NCI-H2081 treated with DMSO at 0.1 percent for 48 hours (cell line): ENCODE measurements at regions not wholly inside any gene's neighbourhood (a gene's known extent, or its start where the extent isn't known, plus 50 kb on each side); places are given as distances from the start of the nearest gene placed in this dataset.

Experiments used
- DNase-seq: peaks from one replicate; lab custom pipeline; 2025; lab: John Stamatoyannopoulos, UW

DNA sequence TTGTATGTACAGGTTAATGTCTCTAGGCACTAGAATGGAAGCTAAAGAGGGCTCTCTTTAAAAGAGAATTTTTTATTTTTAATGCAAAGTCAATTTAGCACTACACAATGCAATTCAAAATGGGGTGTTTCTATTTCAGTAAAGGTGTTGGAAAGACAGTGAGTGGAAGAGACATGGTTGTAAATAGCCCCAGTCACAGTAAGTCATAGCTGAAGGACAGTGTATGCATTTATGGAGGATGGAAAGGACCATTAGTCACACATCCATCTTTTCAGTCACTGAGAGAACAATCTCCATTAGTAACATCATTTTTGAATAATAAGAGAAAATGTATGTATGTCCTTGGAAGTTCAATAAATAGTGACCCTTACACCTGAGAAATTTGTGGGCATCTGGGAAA is 148.0 kb downstream of the PDHA2 start:
- no peak for DNase-seq

DNA sequence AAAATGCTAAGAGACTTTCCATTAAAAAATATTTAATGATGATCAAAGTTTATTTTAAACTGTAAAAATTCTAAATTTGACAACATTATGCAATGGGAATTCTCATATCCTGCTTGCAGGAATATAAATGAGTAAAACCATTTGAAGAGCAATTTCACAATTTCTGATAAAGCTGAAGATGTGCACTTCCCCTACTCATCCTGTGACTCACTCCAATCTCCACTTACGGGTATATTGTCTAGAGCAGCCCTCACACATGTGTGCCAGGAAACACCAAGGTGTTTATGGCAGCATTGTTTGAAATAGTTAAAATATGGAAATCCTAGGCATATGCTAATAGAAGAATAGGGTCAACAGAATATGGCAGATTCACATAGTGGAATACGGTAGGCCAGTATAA is 158.4 kb downstream of the PDHA2 start:
- DNase-seq = no peak

GRCh38 chr4:96003951-96004740 is 164.3 kb downstream of the PDHA2 start:
- no peak for DNase-seq

- no peak for DNase-seq
Observed at GRCh38 chr4:96009427-96010119, 169.7 kb downstream of the PDHA2 start.

DNA sequence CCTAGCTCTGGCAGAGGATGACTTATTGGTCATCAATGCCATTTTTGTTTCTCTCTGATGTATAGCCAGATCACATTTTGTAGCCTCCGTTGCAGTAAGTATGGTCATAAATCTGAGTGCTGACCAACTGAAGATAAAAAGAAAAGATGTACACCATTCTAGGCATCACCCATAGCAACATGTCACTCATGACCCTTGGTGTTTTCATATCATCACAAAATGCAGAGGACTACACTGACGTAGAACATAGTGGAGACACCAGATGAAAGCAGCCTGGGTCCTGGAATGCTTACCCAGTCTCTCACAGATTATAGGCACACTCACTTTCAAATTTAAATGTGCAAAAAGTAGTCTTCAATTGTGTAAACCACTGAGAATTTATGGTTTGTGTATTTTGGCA is 172.8 kb downstream of the PDHA2 start:
- DNase-seq = no peak

DNA sequence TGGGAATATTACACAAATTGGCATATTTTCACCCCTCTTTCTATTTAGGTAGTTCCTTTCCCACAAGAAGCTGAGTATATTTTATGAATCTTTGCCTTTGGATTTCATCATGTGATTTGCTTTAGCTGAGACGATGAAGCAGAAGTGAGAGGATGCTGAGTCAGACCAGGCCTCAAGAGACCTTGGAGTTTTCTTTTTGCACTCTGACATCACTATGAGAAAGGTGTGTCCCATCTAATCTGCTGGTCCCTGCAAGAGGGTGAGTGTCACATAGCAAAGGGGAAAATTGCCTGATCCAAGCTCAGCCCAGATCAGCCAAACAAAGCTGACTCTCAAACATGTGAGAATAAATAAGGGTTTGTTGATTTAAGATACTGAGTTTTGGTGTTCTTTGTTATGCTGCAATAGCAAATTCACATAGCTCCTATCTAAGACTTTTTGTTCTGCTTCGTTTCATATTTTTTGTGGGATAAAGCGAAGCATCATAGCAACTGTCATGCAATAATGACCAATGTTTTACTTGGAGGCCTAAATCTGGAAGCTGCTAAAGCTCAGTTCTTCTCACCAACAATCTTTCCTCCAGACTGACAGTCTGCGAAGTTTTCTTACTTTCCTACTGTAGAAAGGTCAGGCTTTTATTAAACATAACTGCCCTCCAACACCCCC is 176.9 kb downstream of the PDHA2 start:
- DNase-seq = no peak

GRCh38 chr4:96025011-96025410 is 185.1 kb downstream of the PDHA2 start:
- DNase-seq = no peak

- no peak for DNase-seq
Observed at GRCh38 chr4:96035727-96036126, 195.8 kb downstream of the PDHA2 start.

DNA sequence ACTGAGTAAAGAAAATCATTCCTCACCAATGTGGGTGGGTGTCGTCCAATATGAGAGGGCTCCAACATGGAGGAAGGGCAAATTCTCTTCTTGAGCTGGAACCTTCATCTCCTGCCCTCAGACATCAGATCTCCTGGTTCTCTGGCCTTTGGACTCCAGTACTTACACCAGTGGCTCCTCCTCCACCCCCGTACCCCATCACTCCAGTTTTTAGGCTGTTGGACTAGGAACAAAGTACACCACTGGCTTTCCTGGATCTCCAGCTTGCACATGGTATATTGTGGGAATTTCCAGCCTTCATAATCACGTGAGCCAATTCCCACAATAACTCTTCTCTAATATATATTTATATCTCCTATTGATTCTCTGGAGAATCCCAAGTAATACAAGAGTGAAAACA is 196.9 kb downstream of the PDHA2 start:
- no peak for DNase-seq

DNA sequence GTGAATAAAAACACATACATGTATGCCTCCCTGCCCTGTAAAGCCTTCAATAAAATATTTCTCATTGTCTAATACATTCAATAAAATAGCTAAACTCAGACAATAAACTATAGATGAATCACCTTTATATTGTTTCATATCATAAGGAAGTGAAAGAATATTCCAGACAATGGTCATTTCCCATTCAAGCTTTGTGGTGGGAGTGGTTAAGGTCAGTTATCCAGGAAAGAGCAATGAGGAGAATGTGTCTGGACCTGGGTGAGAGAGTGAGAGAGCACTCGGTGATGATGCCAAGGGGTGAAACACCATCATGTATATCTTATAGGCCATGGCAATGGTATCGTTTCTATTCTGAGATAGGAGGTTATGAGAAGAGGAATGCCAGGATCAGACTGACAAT is 197.8 kb downstream of the PDHA2 start:
- no peak for DNase-seq

DNA sequence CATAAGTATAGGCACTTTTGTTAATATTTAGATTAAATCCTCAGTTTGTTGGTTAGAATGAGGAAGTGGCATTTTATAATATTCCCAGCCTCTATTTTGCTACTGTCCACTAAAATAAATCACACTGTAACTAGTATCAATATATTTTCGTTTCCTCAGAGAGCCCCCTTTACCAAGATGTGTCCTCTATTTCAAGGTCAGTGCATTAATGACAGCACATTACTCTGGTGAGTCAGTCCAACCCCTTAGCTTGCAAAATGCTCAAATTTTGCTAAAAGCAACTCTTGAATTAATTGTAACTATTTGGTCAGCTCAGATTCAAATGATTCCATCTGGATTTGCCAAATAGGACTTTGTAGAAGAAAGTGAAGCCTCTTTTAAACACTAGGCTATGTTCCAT is 199.3 kb downstream of the PDHA2 start:
- DNase-seq = no peak

- DNase-seq = no peak
Observed at GRCh38 chr4:96039803-96040436, 200.0 kb downstream of the PDHA2 start.

DNA sequence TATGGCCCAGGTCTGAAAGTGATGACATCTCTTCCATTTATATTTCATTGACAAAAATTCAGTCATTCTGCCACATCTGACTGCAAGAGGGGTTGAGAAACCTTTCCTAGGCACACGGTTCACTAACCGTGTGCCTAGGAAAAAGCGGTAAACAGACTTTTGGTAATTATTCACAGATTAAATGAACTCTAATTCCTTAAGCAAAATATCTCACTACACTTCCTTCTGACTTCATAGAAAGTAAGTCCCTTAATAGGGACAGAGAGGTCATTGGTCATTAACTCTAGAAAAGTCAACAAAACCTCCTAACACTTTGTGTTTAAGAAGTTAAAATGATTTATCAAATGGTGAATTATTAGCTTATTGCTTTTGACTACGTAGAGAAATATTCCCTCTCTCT is 205.1 kb downstream of the PDHA2 start:
- DNase-seq = no peak

GRCh38 chr4:96052827-96053226 is 212.9 kb downstream of the PDHA2 start:
- no peak for DNase-seq

- no peak for DNase-seq
Observed at GRCh38 chr4:96056346-96056934, 216.5 kb downstream of the PDHA2 start.

GRCh38 chr4:96063639-96064038 is 223.7 kb downstream of the PDHA2 start:
- no peak for DNase-seq

DNA sequence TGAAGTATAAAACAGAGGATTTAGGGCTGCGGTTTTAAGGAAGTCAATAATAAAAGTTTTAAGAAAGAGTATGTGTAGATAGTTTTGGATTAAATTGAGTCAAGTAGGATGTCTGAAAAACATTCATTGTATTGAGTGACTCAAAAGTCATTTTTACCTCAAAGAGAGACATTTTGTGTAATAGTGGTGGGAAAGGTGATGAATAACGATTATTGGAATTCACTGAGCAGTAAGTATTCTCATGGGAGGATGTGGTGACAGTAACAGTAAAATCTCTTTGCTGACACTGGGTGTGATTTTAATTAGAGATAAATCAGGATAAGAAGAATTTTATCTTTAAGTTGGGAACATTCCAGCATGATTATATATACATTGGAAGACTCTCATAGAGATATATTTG is 233.6 kb downstream of the PDHA2 start:
- DNase-seq = no peak

DNA sequence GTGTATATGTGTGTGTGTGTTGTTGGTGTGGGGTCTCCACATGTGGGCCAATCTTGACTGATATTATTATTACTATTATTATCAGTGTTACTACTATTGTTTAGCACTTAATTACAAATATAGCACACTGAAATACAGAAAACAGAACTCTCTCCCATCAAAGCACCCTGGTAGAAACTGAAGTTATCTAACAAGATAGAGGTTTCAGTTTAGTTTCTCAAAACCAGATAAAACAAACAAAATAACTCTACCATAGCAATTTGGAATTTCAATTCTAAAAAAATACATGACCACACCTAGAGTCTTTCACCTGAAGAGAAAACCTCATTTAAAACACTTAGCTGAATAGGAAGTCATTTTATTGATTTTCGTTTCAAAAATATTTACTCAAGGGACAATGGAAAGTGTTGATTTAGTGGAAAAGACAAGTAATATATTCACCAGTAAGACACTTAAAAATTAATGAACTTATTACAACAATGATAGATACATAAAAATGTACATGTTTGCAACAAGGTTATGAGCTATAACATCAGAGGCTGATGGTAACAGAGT is 252.3 kb downstream of the PDHA2 start:
- DNase-seq = no peak

GRCh38 chr4:96093057-96093456 is 253.2 kb downstream of the PDHA2 start:
- no peak for DNase-seq

DNA sequence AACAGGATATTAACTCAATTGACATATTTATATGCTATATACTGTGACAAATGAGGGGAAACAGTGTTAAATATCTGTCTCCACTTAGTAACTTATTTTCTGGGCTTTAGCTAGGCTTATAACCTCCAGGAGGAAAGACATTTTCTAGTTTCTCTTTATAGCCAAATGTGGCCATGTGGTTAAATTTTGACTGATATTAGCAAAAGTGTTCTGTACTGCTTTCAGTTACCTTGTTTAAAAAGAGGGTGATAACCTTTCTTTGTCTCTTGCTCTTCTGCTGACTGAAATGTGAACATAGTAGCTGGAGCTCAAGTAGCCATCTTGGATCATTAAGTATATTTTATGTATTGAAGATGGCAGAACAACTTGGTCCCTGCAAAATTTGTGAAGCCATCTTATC is 253.7 kb downstream of the PDHA2 start:
- DNase-seq = no peak

DNA sequence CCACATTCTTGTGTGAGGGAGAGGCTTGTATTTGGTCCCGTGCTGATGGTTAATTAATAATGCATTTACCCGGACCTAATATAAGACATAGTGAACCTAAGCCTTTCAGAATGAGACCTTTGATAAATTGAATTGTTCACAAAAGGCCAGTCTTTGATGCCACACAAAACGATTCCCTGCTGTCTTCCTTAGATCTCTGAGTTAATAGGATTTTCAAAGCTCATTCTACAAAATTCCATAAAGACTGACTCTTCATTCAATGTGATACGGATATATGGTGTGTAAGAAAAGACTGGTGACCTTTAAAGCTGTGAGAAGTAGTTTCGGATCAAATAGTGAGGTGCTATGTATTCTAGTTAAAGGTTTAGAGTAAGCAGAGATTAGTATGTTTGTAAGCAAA is 254.3 kb downstream of the PDHA2 start:
- DNase-seq = no peak

DNA sequence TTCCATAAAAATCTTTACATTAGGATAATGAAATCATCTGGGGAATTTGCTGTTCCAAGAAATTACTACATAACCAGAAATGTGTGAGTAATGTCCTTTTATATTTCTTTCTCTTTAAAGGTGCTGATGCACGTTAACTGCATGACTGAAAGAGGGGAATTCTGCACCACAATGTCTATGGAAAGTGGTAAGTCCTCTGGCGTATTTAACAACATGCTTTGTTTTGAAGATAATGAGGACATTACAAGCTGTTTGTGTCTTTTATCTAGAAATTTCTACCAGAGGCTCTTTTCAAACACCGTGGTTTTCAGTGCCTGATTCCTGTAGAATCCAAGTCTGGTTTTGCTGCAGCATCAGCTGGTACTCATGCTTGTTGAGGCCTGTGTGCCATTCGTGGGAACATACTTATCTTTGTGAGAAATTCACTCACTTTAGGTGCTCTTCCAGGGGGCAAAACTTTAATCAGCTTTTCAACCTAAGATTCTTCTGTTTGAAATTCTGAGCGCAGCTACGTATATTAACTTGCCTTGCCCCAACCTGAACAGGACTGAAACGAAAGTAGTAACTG is 257.2 kb downstream of the PDHA2 start:
- no peak for DNase-seq
